ENCODE measurements at regions not wholly inside any gene's neighbourhood (a gene's known extent, or its start where the extent isn't known, plus 50 kb on each side); places are given as distances from the start of the nearest gene placed in this dataset.
A peak's percentile ranks its signal among the peaks of the same experiment; 100 is the strongest.
"Not testable (repeated sequence)": the region's sequence is repeated elsewhere in the genome, so short reads cannot be mapped to it uniquely, and the experiment has no call there.

DNA sequence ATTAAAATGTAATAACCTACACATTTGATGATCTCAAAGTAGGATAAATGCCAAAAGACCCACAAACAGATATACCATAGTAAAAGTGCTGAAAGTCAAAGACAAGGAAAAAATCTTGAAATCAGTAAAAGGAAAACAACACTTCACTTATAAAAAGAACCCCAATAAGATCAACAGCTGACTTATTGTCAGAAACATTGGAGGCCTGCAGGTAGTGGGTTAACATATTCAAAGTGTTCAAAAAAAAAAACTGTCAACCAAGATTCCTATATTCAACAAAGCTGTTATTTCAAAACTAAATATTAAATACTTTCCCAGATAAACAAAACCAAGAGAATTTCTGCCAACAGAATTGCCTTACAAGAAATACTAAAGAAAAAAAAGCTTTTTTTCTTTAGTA, 347.1 kb downstream of the GUCY2F start:
- TF ChIP-seq, protein P1, sequence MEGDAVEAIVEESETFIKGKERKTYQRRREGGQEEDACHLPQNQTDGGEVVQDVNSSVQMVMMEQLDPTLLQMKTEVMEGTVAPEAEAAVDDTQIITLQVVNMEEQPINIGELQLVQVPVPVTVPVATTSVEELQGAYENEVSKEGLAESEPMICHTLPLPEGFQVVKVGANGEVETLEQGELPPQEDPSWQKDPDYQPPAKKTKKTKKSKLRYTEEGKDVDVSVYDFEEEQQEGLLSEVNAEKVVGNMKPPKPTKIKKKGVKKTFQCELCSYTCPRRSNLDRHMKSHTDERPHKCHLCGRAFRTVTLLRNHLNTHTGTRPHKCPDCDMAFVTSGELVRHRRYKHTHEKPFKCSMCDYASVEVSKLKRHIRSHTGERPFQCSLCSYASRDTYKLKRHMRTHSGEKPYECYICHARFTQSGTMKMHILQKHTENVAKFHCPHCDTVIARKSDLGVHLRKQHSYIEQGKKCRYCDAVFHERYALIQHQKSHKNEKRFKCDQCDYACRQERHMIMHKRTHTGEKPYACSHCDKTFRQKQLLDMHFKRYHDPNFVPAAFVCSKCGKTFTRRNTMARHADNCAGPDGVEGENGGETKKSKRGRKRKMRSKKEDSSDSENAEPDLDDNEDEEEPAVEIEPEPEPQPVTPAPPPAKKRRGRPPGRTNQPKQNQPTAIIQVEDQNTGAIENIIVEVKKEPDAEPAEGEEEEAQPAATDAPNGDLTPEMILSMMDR (IDR thresholded peaks at IDR 0.05; ENCODE audit: control insufficient read depth, insufficient read depth, low read depth, low read length, missing control alignments) = no peak
- DNase-seq (ENCODE audit: low read depth) = no peak
- no peak overlapping the region for H3K4me3 ChIP-seq (ENCODE audit: control insufficient read depth, low read depth, low read length)

DNA sequence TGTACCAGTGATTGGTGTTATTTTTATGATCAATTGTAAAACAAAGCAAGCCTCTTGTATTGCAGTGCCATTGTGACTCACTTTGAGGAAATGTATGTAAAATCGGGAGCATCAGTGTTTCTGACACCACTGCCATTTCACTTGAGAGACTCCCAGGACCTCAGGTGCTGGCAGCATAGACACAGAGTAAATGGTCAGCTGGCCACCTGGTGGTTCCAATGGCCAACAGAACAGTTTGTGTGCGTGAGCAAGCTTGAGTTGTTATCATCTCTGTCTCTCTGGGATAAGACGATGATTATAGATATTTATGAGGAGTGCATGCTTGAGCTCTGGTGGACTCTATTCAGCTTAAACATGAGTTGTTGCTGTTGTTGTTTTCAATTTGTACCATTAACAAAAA, 356.6 kb downstream of the GUCY2F start:
- TF ChIP-seq, protein P1 (IDR thresholded peaks at IDR 0.05; ENCODE audit: control insufficient read depth, insufficient read depth, low read depth, low read length, missing control alignments) = no peak

DNA sequence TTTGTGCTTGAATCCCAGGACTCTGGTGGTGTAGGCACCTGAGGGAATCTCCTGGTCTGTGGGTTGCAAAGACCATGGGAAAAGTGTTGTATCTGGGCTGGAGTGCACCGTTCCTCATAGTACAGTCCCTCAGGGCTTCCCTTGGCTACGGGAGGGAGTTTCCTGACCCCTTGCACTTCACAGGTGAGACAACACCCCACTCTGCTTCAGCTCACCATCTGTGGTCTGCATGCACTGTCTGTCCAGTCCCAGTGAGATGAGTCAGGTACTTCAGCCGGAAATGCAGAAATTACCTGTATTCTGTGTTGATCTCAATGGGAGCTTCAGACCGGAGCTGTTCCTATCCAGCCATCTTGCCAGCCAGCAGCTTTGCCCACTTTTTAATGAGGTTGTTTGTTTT, 353.0 kb upstream of the IRS4 start:
- DNase-seq (ENCODE audit: low read depth) = no peak
- TF ChIP-seq, protein P1 (IDR thresholded peaks at IDR 0.05; ENCODE audit: control insufficient read depth, insufficient read depth, low read depth, low read length, missing control alignments) = no peak
- no peak overlapping the region for H3K4me3 ChIP-seq (ENCODE audit: control insufficient read depth, low read depth, low read length)

More for the DNA sequence above, 356.6 kb downstream of the GUCY2F start:
- no peak for DNase-seq (ENCODE audit: low read depth)
- no peak overlapping the region for H3K4me3 ChIP-seq (ENCODE audit: control insufficient read depth, low read depth, low read length)

DNA sequence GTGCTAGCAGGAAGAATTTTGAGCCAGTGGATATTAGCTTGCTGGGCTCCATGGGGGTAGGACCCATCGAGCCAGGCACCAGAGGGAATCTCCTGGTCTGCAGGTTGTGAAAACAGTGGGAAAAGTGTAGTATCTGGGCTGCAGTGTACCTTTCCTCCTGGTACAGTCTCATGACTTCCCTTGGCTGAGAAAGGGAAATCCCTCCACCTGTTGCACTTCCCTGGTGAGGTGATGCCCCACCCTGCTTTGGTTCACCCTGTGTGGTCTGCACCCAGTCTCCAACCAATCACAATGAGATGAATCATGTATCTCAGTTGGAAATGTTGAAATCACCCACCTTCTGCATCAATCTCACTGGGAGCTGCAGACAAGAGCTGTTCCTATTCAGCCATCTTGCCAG, 341.4 kb upstream of the IRS4 start:
- no peak for DNase-seq (ENCODE audit: low read depth)
- H3K4me3 ChIP-seq (ENCODE audit: control insufficient read depth, low read depth, low read length) = no peak overlapping the region
- TF ChIP-seq, protein P1 (IDR thresholded peaks at IDR 0.05; ENCODE audit: control insufficient read depth, insufficient read depth, low read depth, low read length, missing control alignments) = no peak

DNA sequence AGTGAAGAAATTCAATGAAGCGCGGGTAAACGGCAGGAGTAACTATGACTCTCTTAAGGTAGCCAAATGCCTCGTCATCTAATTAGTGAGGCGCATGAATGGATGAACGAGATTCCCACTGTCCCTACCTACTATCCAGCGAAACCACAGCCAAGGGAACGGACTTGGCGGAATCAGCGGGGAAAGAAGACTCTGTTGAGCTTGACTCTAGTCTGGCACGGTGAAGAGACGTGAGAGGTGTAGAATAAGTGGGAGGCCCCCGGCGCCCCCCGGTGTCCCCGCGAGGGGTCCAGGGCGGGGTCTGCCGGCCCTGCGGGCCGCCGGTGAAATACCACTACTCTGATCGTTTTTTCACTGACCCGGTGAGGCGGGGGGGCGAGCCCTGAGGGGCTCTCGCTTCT, 317.8 kb upstream of the IRS4 start:
- not testable (repeated sequence) for H3K4me3 ChIP-seq (ENCODE audit: control insufficient read depth, low read depth, low read length)
- peak; percentile 44 for DNase-seq (ENCODE audit: low read depth)

DNA sequence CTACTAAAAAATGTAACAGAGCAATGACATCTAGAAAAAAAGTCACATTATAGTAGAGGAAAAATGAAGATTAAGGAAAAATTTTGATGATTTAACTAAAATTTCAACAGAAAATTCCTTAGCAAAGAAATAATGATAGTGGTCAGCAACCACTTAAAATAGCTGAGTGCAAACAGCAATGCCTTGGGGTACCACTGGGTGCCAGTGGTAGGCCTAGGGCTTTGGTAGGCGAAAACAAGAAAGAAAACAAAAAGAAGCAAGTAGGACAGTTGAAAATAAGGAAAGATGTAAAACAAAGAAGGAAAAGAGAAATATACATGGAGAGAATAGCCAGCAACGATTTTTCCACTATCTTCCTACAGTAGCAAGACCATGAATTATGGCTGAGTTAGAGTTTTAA, 313.5 kb upstream of the IRS4 start:
- H3K4me3 ChIP-seq (ENCODE audit: control insufficient read depth, low read depth, low read length) = no peak overlapping the region
- TF ChIP-seq, protein P1 (IDR thresholded peaks at IDR 0.05; ENCODE audit: control insufficient read depth, insufficient read depth, low read depth, low read length, missing control alignments) = no peak
- DNase-seq (ENCODE audit: low read depth) = no peak

DNA sequence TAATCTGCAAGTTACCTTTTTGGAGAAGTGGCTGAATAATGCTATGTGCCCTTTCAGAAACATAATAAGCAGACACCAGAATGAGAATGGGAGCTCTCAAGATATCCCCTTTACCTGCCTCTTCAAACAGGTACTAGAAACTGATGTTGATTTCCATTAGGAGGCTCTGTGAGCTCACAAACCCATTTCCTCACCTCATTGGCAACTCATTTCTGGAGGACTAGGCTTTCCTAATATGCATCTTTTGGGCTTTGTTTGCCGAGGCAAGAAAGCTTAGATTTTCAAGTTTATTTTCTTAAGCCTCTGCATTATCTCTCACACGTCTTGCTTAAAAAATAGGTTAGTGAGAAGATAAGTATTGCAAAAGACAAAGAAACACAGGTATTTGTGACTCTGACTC, 313.1 kb upstream of the IRS4 start:
- DNase-seq (ENCODE audit: low read depth) = no peak
- TF ChIP-seq, protein P1 (IDR thresholded peaks at IDR 0.05; ENCODE audit: control insufficient read depth, insufficient read depth, low read depth, low read length, missing control alignments) = no peak
- H3K4me3 ChIP-seq (ENCODE audit: control insufficient read depth, low read depth, low read length) = no peak overlapping the region
